Activated CD4-positive, CD25-positive, alpha-beta regulatory T cell treated with anti-CD3 and anti-CD28 coated beads, Interleukin-2, amount 50 U/mL, for 72 hours (primary cell): ENCODE measurements at regions not wholly inside any gene's neighbourhood (a gene's known extent, or its start where the extent isn't known, plus 50 kb on each side); places are given as distances from the start of the nearest gene placed in this dataset.

Source experiments
- DNase-seq: peaks from one replicate; pipeline ENCODE4 v3.0.0; 2021

DNA sequence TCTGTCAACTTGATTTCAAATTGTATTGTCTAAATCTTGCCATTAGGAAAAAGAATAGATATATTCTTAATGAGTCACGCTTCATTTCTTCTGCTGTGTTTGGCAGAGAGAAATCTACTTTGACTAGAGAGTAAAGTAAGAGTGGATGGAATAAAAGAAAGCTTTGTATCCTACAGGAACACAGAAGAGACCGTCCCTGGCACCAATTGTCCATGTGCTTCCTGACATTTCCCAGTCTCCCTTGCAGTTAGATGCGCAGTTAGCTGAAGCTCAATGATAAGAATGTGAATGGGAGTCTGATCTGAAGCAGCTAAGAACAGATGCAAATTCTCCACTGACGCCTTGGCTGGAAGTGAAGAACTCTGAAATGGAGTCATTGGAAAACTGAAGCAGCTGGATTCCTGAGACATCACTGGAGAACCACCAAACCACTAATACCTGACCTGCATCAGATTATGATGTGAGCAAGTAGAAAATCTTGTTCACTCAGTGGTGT, 528.2 kb upstream of the MARCKS start:
- DNase-seq: no peak

- DNase-seq: no peak
Observed at GRCh38 chr6:113329942-113330635, 527.1 kb upstream of the MARCKS start.

- DNase-seq: no peak
Observed at GRCh38 chr6:113330636-113330946, 526.6 kb upstream of the MARCKS start.

GRCh38 chr6:113331021-113331420, 526.1 kb upstream of the MARCKS start:
- DNase-seq: no peak

DNA sequence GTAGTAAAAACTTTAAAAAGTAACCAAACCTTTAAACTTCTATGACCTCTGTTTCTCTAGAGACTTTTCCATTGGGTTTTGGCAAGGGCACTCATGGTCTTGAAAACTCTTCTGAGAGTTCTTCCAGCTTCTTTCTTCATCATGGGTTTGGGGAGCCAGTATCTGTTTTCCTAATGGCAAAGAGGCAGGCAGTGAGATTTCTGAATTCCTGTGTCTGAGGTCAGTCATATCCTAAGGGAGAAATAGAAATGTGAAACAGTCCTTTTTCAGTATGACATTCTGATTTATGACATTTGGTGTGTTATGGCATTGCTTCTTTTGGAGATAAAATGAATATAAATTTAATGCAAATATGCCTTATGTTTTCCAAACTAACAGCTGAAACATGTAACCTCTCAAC, 518.5 kb upstream of the MARCKS start:
- no peak for DNase-seq

DNA sequence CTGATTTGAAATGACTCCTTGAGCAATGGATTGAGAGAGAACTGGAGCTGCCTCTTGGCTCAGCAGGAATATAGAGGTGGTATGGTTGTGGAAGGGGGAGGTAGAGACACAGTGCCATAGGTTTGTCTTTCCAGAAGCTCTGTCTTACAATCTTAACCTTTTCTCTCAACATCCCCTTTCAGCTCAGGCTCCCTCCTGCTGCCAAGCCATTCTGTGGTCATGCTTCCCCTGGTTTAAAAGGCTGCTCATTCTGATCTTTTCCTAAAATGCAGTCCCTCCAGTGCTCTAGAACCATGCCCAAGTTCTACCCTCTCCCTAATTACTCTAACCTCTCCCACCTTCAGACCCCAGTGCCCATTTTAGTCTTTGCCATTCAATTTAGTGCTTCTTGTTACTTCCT, 517.9 kb upstream of the MARCKS start:
- DNase-seq: no peak

- DNase-seq: no peak
Observed at GRCh38 chr6:113340371-113340770, 516.8 kb upstream of the MARCKS start.

DNA sequence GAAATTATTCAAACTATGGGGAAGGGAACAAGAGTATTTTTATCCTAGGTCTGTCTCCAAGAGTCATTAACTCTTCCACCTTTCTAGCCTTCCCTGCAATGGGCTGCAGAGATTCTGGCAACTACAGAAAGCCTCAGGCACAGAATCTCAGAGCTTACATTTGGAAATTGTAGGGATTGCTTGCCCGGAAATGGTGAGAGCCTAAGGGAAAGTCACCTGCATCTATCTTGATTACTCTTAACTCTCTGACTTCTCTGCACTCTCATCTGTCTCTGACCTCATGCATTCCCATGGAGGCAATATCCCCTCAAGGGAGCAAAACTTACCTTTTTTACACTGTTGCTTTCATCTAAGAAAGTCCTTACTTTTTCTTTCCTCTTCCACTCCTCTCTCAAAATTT, 513.2 kb upstream of the MARCKS start:
- no peak for DNase-seq

DNA sequence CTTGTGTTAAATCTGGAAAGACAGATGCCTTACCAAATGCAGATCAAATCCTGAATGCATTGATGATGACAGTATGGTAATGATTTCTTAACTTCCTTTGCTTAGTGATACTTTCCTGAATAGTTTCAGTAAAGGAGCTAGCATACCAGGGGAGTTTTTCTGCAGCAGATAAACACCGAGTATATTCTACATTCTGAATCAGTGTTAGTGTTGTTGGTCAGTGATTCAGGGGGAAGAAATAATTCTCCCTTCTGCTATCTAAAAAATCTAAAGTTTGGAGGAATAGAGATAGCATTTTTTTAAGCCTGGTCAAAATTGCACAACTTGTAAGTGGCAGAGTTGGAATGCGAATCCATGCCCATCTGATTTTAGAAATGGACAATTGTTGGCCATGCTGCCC, 512.2 kb upstream of the MARCKS start:
- DNase-seq: no peak

DNA sequence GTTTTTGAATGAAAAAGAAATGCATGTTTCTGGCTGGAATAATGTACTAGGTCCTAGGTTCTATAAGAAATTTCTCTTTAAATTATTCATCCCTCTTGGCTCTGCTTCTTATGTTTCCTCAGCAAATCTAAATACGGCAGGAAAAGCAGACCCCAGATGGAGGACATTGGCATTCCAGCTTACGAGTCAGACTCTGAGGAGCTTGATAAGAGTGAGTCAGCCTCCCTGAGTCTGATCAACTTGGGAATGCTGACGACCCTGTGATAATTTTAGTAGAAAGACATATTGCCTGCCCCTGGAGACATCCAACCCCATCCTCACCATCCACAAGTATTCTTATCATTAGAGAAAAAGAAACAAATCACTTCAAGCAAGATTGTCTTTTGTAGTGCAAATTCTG, 509.7 kb upstream of the MARCKS start:
- DNase-seq: no peak

DNA sequence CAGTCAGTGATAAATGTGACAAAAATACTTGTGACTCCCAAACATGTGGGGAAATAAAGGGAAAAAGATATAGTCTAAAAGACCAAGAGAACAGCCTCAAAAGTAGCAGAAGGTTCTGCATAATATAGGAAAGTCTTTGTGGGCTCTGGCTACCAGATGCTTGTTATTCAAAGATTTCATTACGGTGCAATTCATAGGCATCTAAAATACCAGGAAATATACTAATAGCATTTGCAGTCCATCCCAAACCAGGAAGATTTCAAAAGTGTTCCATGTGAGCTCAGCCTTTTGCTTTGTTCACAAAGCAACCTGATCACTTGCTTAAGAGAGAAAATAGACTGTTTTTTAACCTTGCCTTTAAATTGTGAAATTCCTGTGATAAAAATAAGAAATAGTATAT, 506.7 kb upstream of the MARCKS start:
- DNase-seq: no peak

DNA sequence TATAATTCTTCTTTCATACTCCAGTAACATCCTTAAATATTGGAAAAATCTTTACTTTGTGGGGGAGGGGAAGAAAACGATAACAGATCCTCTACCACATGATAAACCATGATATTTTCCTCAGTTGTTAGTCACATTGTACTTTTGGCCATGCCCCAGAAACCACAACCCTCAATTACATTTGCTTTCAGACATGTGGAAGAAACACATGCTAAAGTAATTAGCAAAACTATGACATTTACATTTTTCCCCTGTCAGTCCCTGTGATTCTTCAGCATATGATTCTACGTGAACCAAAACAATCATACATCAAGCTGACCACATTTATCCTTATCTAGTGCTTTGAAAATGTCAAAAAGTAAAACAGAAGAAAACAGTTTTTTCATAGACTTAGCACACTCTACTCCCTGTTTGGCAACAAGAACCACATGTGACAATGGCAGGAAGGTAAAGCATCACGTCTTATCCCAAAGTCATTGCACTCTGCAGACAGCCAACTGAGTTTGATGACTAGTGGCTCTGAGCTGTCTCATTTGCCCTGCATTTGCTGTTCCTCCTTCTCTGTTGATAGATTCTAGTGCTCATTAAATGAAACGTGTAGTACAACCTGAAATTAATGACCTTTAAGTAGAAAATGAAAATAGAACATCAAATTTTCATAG, 505.8 kb upstream of the MARCKS start:
- DNase-seq: no peak

DNA sequence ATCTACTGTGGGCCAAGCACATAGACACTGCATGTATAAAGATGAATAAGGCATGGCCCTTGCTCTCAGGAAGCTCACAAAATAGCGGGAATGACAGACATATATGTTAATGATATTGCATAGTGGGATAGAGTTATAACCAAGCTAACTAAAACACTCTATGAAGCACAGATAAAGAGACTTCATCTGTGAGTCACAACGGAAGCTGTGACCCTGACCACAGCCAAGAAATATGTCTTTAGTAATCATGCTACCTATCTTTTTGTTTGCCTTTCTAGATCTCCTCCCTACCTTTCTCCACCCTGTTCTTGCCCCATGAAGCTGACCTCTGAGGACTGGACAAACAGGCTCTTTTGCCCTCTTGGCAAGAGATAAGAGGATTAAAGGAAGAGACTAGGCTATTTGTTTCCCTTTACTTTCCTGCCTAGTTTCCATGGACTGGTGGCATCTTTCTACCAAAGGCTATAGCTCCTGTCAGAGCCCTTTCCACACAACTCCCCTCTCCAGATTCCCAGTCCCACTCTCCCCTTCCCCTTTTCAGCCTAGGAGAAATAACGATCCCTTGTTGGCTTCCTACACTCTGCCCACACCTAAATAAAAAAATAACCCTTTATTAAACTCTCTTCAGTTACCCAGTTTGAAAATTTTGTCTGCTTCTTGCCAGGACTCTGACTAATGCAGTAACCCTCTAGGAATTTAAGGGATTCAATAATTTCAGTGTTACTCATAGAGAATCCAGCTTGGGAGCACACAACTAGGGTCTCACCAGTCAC, 504.9 kb upstream of the MARCKS start:
- DNase-seq: no peak

- no peak for DNase-seq
Observed at GRCh38 chr6:113352831-113353230, 504.3 kb upstream of the MARCKS start.

- no peak for DNase-seq
Observed at GRCh38 chr6:113353392-113353791, 503.8 kb upstream of the MARCKS start.

DNA sequence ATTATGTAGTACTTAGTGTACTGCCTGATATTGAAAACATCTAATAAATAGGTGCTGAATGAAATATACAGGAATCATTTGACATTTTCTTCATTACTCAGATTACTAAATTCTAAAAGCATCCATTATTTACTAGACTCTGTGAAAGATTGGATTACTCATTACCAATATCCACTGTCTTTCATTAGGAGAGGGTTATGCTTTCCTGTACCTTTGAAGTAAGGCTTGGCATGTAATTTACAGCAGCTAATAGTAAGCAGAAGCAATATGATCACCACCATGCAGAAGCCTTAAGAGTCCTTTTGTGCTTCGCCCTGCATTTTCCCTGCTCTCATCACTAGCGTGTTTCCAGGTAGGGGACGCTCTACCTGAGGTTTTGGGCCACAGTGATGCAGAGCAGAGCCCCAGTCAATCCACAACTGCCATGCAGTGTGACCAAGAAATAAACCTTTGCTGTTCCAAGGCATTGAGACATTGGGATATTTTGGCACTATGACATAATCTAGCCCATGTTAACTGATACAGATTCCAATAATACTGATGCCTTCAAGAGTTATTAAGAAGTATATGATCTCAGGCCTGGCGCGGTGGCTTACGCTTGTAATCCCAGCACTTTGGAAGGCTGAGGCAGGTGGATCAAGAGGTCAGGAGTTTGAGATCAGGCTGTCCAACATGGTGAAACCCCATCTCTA, 502.8 kb upstream of the MARCKS start:
- DNase-seq: no peak

DNA sequence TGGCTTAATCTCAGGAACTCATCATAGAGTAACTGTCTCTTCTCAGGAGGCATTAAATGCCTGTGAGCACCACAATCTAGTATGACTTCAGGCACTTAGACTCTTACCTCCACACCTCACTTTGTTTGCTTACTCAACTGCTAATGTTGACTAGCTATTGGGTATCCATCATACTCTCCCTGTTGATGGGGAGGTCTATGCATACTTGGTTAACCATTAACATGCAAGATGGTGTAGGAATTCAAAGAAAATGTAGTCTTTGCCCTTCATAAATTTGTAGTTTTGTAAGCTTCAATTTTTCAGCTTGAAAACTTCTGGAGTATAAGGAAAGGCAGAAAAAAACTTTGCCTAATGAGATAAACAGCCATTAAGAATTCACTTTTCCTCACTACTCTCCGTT, 501.0 kb upstream of the MARCKS start:
- DNase-seq: no peak

DNA sequence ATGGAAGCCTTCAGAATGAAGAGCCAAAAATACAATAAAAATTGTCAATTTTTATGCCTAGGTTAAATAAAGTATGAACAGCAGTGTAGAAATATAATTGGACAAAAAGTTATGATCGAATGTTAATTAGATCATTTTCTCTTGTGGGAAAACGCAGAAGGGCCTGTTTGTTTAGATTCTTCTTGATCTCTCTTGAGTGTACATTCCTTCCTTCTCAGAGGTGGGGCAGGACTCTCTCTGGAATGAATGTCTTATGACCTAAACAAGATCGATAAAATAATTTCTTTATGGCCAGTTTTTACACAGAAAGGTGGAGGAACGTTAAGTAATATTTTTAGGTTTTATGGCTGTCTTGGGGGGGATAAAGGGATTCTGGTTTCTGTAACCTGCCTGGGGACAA, 500.1 kb upstream of the MARCKS start:
- no peak for DNase-seq

DNA sequence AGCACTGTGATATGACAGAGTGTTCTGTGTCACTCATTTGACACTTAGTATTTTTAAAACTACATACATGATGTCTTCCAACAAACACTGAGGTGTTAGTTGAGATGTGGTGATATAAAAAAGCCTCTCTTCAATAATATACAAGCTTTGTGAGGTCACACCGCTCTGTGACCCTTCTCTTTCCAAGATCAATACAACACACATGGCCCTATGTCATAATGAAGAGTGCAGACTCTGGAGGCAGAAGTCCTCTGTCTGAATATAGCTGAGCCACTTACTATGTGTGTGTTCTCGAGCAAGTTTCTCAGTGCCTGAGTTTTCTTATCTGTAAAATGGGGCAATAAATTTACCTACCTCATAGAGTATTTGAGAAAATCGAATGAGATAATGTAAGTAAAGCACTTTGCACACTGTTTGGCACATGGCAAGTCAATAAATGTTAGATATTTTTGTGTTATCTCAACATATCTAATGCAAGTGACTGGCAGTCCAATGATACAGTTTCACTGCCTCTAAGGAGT, 499.0 kb upstream of the MARCKS start:
- no peak for DNase-seq

DNA sequence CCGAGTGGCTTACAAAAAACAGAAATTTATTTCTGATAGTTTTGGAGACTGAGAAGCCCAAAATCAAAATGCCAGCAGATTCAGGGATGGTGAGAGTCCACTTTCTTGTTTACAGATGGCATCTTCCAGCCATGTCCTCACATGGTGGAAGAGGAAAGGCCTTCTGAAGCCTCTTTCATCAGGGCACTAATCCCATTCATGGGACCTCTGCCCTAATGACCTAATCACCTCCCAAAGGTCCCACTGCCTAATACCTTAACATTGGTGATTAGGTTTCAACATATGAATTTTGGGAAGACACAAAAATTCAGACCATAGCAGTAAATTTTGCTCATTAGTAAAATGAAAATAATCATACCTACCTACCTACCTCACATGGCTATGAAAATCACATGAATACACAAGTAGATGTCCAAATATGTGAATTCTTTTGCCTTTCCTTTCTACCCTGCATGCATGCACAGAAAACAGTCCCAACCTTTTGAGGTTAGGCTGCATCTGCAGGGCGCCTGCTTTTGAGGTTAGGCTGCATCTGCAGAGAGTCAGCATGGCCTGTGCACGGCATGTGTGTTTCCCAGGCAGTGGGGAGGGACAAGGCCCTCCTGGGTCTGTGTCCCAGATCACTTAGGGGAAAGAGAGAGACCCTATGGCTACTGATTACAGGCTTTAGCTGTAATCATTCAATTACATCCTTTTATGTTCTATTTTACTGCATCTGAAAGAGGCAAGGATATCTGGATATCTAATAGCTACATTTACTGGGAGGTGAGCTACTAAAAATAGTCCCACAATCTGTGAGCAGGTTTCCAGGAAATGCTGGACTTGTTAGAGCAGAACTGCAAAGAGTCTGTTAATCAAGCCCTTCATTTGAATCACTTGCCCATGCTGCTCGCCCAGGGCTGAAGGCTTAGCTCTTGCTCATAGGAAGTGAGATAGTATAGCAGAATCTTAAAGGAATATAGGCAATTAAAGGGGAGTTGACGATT, 497.7 kb upstream of the MARCKS start:
- no peak for DNase-seq

DNA sequence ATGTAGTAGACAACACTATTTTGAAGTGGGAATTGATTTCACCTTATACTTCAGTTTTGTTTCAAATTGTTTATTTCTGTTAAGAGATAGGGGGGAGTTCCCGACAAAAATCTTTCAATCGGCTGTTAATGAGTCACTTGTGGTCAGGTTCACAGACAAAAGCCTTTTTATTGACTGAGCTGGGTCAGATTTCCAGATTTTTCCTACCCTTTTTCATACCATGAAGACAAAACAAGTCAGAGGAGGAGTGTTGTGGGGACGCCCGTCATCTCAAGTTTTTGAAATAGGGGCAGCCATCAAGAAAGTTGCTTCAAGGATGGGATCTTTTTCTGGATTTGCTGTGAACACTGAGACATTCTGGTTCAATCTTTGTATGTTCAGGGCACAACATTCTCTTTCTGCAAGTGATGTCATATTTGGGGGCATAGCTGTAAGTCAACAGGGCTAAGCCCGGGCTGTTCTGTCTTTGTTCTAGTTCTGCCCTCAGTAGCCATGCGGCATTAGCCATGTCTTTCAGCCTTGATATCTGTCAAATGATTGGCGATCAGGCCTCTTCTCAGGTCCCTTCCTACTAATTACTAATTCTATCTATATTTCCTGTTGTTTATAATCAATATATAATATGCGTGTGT, 496.0 kb upstream of the MARCKS start:
- no peak for DNase-seq
